Vagina (tissue), 2 donors: ENCODE measurements at regions not wholly inside any gene's neighbourhood (a gene's known extent, or its start where the extent isn't known, plus 50 kb on each side); places are given as distances from the start of the nearest gene placed in this dataset.

Experiments
- CTCF ChIP-seq, 3 experiments: fragments of 450-650 bp in 2 of 3; fragments of 200-600 bp in 1 of 3; sonication (generic) in 1 of 3; IDR thresholded peaks; one replicate each; pipeline ENCODE4 v1.5.1; 2017 to 2019; ENCODE audit warnings: antibody characterized with exemption in 3 of 3, mild to moderate bottlenecking in 2 of 3, moderate library complexity in 2 of 3
- POLR2A ChIP-seq, 2 donors: fragments of 450-650 bp; IDR thresholded peaks; one replicate each; pipeline ENCODE4 v1.6.1; 2017; ENCODE audit warnings: antibody characterized with exemption in 2 of 2, mild to moderate bottlenecking in 2 of 2, moderate library complexity in 2 of 2
- POLR2AphosphoS5 ChIP-seq, 2 donors: sonication (generic); formaldehyde crosslinking; IDR thresholded peaks; one replicate each; pipeline ENCODE4 v1.9.0; 2017; ENCODE audit warnings: antibody characterized with exemption in 2 of 2, mild to moderate bottlenecking in 2 of 2, low read depth in 1 of 2; ENCODE audit not compliant: insufficient read depth in 1 of 2

- TF ChIP-seq CTCF (IDR thresholded peaks at IDR 0.05) (no peak), POLR2A (IDR thresholded peaks at IDR 0.05) (no peak), POLR2AphosphoS5 (IDR thresholded peaks at IDR 0.05; ENCODE audit: insufficient read depth in 1 of 2, low read depth in 1 of 2) (no peak)
Measured at GRCh38 chr12:125255935-125256633, 190.8 kb downstream of the AACS start.
